T-cell (primary cell): ENCODE measurements at regions not wholly inside any gene's neighbourhood (a gene's known extent, or its start where the extent isn't known, plus 50 kb on each side); places are given as distances from the start of the nearest gene placed in this dataset.

ENCODE experiments used
- ATAC-seq, 4 experiments: fragments of 200-7000 bp in 3 of 4; fragments of 150-1000 bp in 1 of 4; cut with Tn5 transposase; replicated peaks in 1 of 4; 1 replicate in 3 of 4; 2 replicates in 1 of 4; pipeline ENCODE4 v1.10.0; 2021; ENCODE audit warnings: moderate library complexity in 3 of 4, mild to moderate bottlenecking in 2 of 4, moderate number of reproducible peaks in 1 of 4
- CTCF ChIA-PET, 2 donors: fragments of 300-600 bp; sonication (Branson Sonifier 250); formaldehyde crosslinking; loops; one replicate each; lab custom pipeline; 2022; ENCODE audit warnings: antibody characterized with exemption in 2 of 2; lab: Charles Lee
- POLR2A ChIA-PET, 2 donors: fragments of 300-600 bp; sonication (Branson Sonifier 250); formaldehyde crosslinking; loops; one replicate each; lab custom pipeline; 2022; ENCODE audit warnings: antibody characterized with exemption in 2 of 2; lab: Charles Lee
- DNase-seq, 35 experiments: peaks; one replicate each; pipeline versions ENCODE4 v3.0.0 to v3.0.0-alpha.2; 2013 to 2023
- H3K27ac ChIP-seq: one replicate; pipeline ENCODE4 v1.5.1; 2013; ENCODE audit warnings: low read length
- H3K27me3 ChIP-seq, 2 experiments: replicated peaks in 1 of 2; 1 replicate in 1 of 2; 2 replicates in 1 of 2; pipeline versions ENCODE4 v1.6.1 to v1.7.0; 2013; ENCODE audit warnings: low read length in 1 of 2, mixed read lengths in 1 of 2; ENCODE audit not compliant: control insufficient read depth in 2 of 2, insufficient read depth in 2 of 2; ENCODE audit errors: extremely low read depth in 1 of 2
- H3K36me3 ChIP-seq, 2 donors: 1 replicate in 1 of 2; 2 replicates in 1 of 2; pipeline versions ENCODE4 v1.6.1 to v1.7.0; 2013; ENCODE audit warnings: low read length in 1 of 2; ENCODE audit not compliant: control insufficient read depth in 2 of 2, insufficient read depth in 1 of 2; ENCODE audit errors: extremely low read depth in 1 of 2
- H3K4me1 ChIP-seq, 2 experiments: 1 replicate in 1 of 2; 2 replicates in 1 of 2; pipeline versions ENCODE4 v1.6.1 to v1.7.0; 2013; ENCODE audit warnings: low read length in 2 of 2, mixed read lengths in 1 of 2; ENCODE audit not compliant: insufficient read depth in 2 of 2, control insufficient read depth in 1 of 2; ENCODE audit errors: extremely low read depth in 1 of 2
- H3K4me3 ChIP-seq, 2 donors: 1 replicate in 1 of 2; 2 replicates in 1 of 2; pipeline versions ENCODE4 v1.5.1 to v1.7.0; 2013; ENCODE audit warnings: mild to moderate bottlenecking in 2 of 2, low read length in 1 of 2, moderate library complexity in 1 of 2; ENCODE audit not compliant: control insufficient read depth in 1 of 2; ENCODE audit errors: extremely low read depth in 1 of 2
- H3K9me3 ChIP-seq: 2 replicates; pipeline ENCODE4 v1.7.0; 2013
- H3K27ac Mint-ChIP-seq, 2 donors: one replicate each; pipeline ENCODE4 v1.8.0; 2020 to 2021; ENCODE audit warnings: mild to moderate bottlenecking in 2 of 2, mixed read lengths in 2 of 2
- H3K27me3 Mint-ChIP-seq, 2 donors: one replicate each; pipeline ENCODE4 v1.8.0; 2021 to 2022; ENCODE audit warnings: mixed read lengths in 2 of 2
- H3K36me3 Mint-ChIP-seq: one replicate; pipeline ENCODE4 v1.8.0; 2021; ENCODE audit warnings: mixed read lengths
- H3K4me1 Mint-ChIP-seq, 3 donors: one replicate each; pipeline ENCODE4 v1.8.0; 2020 to 2022; ENCODE audit warnings: mixed read lengths in 3 of 3, mild to moderate bottlenecking in 1 of 3
- H3K4me3 Mint-ChIP-seq, 3 donors: one replicate each; pipeline ENCODE4 v1.8.0; 2020 to 2022; ENCODE audit warnings: mild to moderate bottlenecking in 3 of 3, mixed read lengths in 3 of 3, moderate library complexity in 3 of 3
- H3K9me3 Mint-ChIP-seq, 3 donors: one replicate each; pipeline ENCODE4 v1.8.0; 2020 to 2022; ENCODE audit warnings: mixed read lengths in 3 of 3
- WGBS: methylation state at CpG from one replicate; pipeline ENCODE4 v1.1.5; 2013; ENCODE audit warnings: missing lambda C conversion rate; ENCODE audit not compliant: insufficient coverage; 5-methylcytosine and 5-hydroxymethylcytosine counted together

GRCh38 chr12:127158385-127159061, 1108.4 kb upstream of the TMEM132C start:
- Mint-ChIP-seq H3K4me1 (peaks cover 7 to 15% (median 11%) of the 10 kb centered on the region in 3 donors), H3K27ac (no peak overlapping the region), H3K27me3 (no peaks in the 10 kb centered on the region), H3K36me3 (no peaks in the 10 kb centered on the region), H3K9me3 (no peaks in the 10 kb centered on the region), H3K4me3 (no peak overlapping the region)
- ChIA-PET CTCF (no interaction called here), POLR2A (no interaction called here)
- no CpG with 5 or more reads among the region's 4 CpGs for WGBS
- ATAC-seq (no peak), DNase-seq (no peak)
- H3K27ac ChIP-seq = no peak overlapping the region
- no peaks in the 10 kb centered on the region for H3K36me3 ChIP-seq
- H3K4me1 ChIP-seq = no peaks in the 10 kb centered on the region
- H3K27me3 ChIP-seq = peaks cover 0 to 4% of the 10 kb centered on the region in 2 experiments
- no peaks in the 10 kb centered on the region for H3K9me3 ChIP-seq
- H3K4me3 ChIP-seq = no peak overlapping the region

- WGBS = no CpG with 5 or more reads among the region's 2 CpGs
- CTCF ChIA-PET = no interaction called here
Observed at GRCh38 chr12:127161466-127161865, 1105.5 kb upstream of the TMEM132C start.

DNA sequence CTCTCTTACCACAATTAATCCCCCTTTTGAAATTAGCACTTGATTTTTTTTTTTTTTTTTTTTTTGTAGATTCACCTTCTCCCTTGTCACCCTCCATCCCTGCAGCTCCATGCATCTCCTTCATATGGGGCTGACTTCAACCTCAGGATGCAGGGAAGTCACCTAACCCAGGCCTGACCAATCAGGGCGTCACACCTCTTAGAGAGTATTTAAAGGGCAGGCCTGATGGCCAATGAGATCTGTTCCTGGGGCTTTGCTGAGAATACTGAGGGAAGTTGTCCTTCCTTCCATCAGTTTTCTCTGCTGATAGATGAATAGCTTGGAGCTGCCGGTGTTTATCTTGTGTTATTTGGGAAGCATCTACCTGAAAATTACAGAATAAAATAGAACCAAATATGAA, 1104.7 kb upstream of the TMEM132C start:
- no peak for ATAC-seq
- H3K36me3 Mint-ChIP-seq = no peaks in the 10 kb centered on the region

More at GRCh38 chr12:127161466-127161865, 1105.5 kb upstream of the TMEM132C start:
- H3K36me3 Mint-ChIP-seq = no peaks in the 10 kb centered on the region
- peaks cover 0 to 3% of the 10 kb centered on the region in 2 donors for H3K27me3 Mint-ChIP-seq
- H3K4me3 Mint-ChIP-seq = no peak overlapping the region
- H3K9me3 Mint-ChIP-seq = no peaks in the 10 kb centered on the region
- no peak for ATAC-seq
- peaks cover 0 to 3% of the 10 kb centered on the region in 2 experiments for H3K27me3 ChIP-seq
- no peaks in the 10 kb centered on the region for H3K9me3 ChIP-seq
- POLR2A ChIA-PET = no interaction called here
- peaks cover 0 to 4% of the 10 kb centered on the region in 2 experiments for H3K4me1 ChIP-seq
- no peak overlapping the region for H3K27ac ChIP-seq
- no peak overlapping the region for H3K4me3 ChIP-seq
- H3K36me3 ChIP-seq = no peaks in the 10 kb centered on the region
- H3K4me1 Mint-ChIP-seq = peaks cover 12 to 27% (median 19%) of the 10 kb centered on the region in 3 donors
- no peak for DNase-seq
- H3K27ac Mint-ChIP-seq = no peak overlapping the region

DNA sequence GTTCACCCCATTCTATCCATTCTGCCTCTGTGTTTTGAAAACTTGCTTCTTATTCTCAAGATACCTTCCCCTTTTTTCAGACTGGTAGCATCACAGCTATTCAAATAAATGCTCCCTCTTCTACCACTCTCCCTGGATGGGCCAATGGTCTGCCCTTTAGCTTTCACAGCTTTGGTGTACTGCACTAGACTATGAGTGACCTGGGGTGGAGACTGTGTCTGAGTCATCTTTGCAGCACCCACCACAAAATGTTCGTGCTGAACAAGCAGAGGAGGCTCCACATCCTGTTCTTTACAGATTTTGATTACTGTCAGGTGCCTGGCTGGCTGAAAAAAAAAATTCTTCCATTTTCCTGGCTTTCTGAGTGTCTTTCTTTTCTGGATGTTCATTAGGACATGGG, 1104.1 kb upstream of the TMEM132C start:
- H3K36me3 ChIP-seq = no peaks in the 10 kb centered on the region
- no peaks in the 10 kb centered on the region for H3K9me3 Mint-ChIP-seq
- peaks cover 0 to 3% of the 10 kb centered on the region in 2 experiments for H3K27me3 ChIP-seq
- ChIA-PET CTCF (interaction anchor here in 1 of 2 donors (0.7 kb wide), 1 partner anchor 77 kb away, joined by 5 read pairs; no protein-coding TSS in a partner anchor), POLR2A (no interaction called here)
- no peaks in the 10 kb centered on the region for H3K36me3 Mint-ChIP-seq
- H3K9me3 ChIP-seq = no peaks in the 10 kb centered on the region
- peak overlapping the region; percentile 63 for H3K27ac ChIP-seq
- no peak overlapping the region for H3K4me3 ChIP-seq
- peak; percentile 44 to 84 (median 77) for ATAC-seq
- H3K27ac Mint-ChIP-seq = peak overlapping the region; percentile 85 to 90
- peaks cover 12 to 28% (median 19%) of the 10 kb centered on the region in 3 donors for H3K4me1 Mint-ChIP-seq
- peaks cover 0 to 4% of the 10 kb centered on the region in 2 experiments for H3K4me1 ChIP-seq
- no peak overlapping the region for H3K4me3 Mint-ChIP-seq
- H3K27me3 Mint-ChIP-seq = peaks cover 4 to 5% of the 10 kb centered on the region in 2 donors
- no CpG with 5 or more reads among the region's 1 CpG for WGBS
- peak in 18 of 35 experiments; percentile 3 to 43 (median 18) for DNase-seq

More for the DNA sequence above, 1104.7 kb upstream of the TMEM132C start:
- H3K4me1 ChIP-seq = peaks cover 0 to 4% of the 10 kb centered on the region in 2 experiments
- Mint-ChIP-seq H3K4me3 (no peak overlapping the region), H3K27ac (peak overlapping the region in 1 of 2 donors; percentile 90), H3K4me1 (peaks cover 12 to 28% (median 19%) of the 10 kb centered on the region in 3 donors), H3K27me3 (peaks cover 0 to 4% of the 10 kb centered on the region in 2 donors), H3K9me3 (no peaks in the 10 kb centered on the region)
- WGBS = no CpG with 5 or more reads among the region's 2 CpGs
- no peaks in the 10 kb centered on the region for H3K36me3 ChIP-seq
- DNase-seq = no peak
- ChIA-PET CTCF (no interaction called here), POLR2A (no interaction called here)
- H3K9me3 ChIP-seq = no peaks in the 10 kb centered on the region
- H3K27ac ChIP-seq = no peak overlapping the region
- no peak overlapping the region for H3K4me3 ChIP-seq
- peaks cover 0 to 3% of the 10 kb centered on the region in 2 experiments for H3K27me3 ChIP-seq

- H3K4me1 Mint-ChIP-seq = peaks cover 12 to 28% (median 19%) of the 10 kb centered on the region in 3 donors
- peak overlapping the region; percentile 81 to 83 for H3K27ac Mint-ChIP-seq
- DNase-seq (peak; percentile 11 to 81 (median 58)), ATAC-seq (peak; percentile 85 to 90 (median 88))
- no peaks in the 10 kb centered on the region for H3K9me3 Mint-ChIP-seq
- Histone ChIP-seq H3K4me3 (peak overlapping the region; percentile 29 to 45), H3K4me1 (peaks cover 0 to 4% of the 10 kb centered on the region in 2 experiments), H3K27me3 (peaks cover 0 to 10% of the 10 kb centered on the region in 2 experiments), H3K9me3 (no peaks in the 10 kb centered on the region), H3K36me3 (no peaks in the 10 kb centered on the region), H3K27ac (peak overlapping the region; percentile 22)
- H3K4me3 Mint-ChIP-seq = peak overlapping the region; percentile 65 to 81 (median 66)
- POLR2A ChIA-PET = interaction anchor here in 1 of 2 donors (0.5 to 0.7 kb wide), 2 partner anchors 24 to 57 kb away, joined by 3 to 7 read pairs; no protein-coding TSS in a partner anchor
- peaks cover 17 to 19% of the 10 kb centered on the region in 2 donors for H3K27me3 Mint-ChIP-seq
- CTCF ChIA-PET = no interaction called here
- WGBS = under 1% methylated on average over 65 of the region's 69 CpGs
- H3K36me3 Mint-ChIP-seq = no peaks in the 10 kb centered on the region
Observed at GRCh38 chr12:127165567-127166392, 1101.2 kb upstream of the TMEM132C start.
